ENCODE measurements at regions not wholly inside any gene's neighbourhood (a gene's known extent, or its start where the extent isn't known, plus 50 kb on each side); places are given as distances from the start of the nearest gene placed in this dataset.
"Not testable (repeated sequence)": the region's sequence is repeated elsewhere in the genome, so short reads cannot be mapped to it uniquely, and the experiment has no call there.

- DNase-seq: no peak
Observed at GRCh38 chr15:39230205-39230907, 350.5 kb upstream of the THBS1 start.

GRCh38 chr15:39230908-39231285 lies 350.0 kb upstream of the THBS1 start:
- DNase-seq: no peak

GRCh38 chr15:39232512-39232911 lies 348.4 kb upstream of the THBS1 start:
- no peak for DNase-seq

GRCh38 chr15:39235084-39235795 lies 345.6 kb upstream of the THBS1 start:
- no peak for DNase-seq

- DNase-seq: no peak
Observed at GRCh38 chr15:39236375-39236774, 344.5 kb upstream of the THBS1 start.

GRCh38 chr15:39238443-39238842 lies 342.4 kb upstream of the THBS1 start:
- no peak for DNase-seq

GRCh38 chr15:39239562-39239961 lies 341.3 kb upstream of the THBS1 start:
- DNase-seq: no peak

- no peak for DNase-seq
Observed at GRCh38 chr15:39242345-39242744, 338.5 kb upstream of the THBS1 start.

GRCh38 chr15:39243396-39243795 lies 337.5 kb upstream of the THBS1 start:
- DNase-seq: no peak

GRCh38 chr15:39244776-39245175 lies 336.1 kb upstream of the THBS1 start:
- no peak for DNase-seq

- no peak for DNase-seq
Observed at GRCh38 chr15:39246523-39246922, 334.4 kb upstream of the THBS1 start.

- no peak for DNase-seq
Observed at GRCh38 chr15:39247574-39247973, 333.3 kb upstream of the THBS1 start.

GRCh38 chr15:39248204-39248603 lies 332.7 kb upstream of the THBS1 start:
- DNase-seq: no peak

- no peak for DNase-seq
Observed at GRCh38 chr15:39250001-39250400, 330.9 kb upstream of the THBS1 start.

- DNase-seq: no peak
Observed at GRCh38 chr15:39250460-39251186, 330.3 kb upstream of the THBS1 start.

- no peak for DNase-seq
Observed at GRCh38 chr15:39251413-39252133, 329.3 kb upstream of the THBS1 start.

- DNase-seq: no peak
Observed at GRCh38 chr15:39252134-39252470, 328.8 kb upstream of the THBS1 start.

- DNase-seq: no peak
Observed at GRCh38 chr15:39253552-39253951, 327.3 kb upstream of the THBS1 start.

GRCh38 chr15:39254181-39254580 lies 326.7 kb upstream of the THBS1 start:
- no peak for DNase-seq

GRCh38 chr15:39255760-39256159 lies 325.1 kb upstream of the THBS1 start:
- no peak for DNase-seq

- no peak for DNase-seq
Observed at GRCh38 chr15:39260391-39260790, 320.5 kb upstream of the THBS1 start.

GRCh38 chr15:39260791-39261190 lies 320.1 kb upstream of the THBS1 start:
- DNase-seq: no peak

- not testable (repeated sequence) for DNase-seq
Observed at GRCh38 chr15:39261397-39262183, 319.3 kb upstream of the THBS1 start.
